GM21723 (cell line): ENCODE measurements at regions not wholly inside any gene's neighbourhood (a gene's known extent, or its start where the extent isn't known, plus 50 kb on each side); places are given as distances from the start of the nearest gene placed in this dataset.

ENCODE experiments used
- ATAC-seq: cut with Tn5 transposase; IDR thresholded peaks from one replicate; pipeline ENCODE4 v1.9.1; 2021; ENCODE audit warnings: mild to moderate bottlenecking, moderate library complexity; ENCODE audit not compliant: unreplicated experiment

DNA sequence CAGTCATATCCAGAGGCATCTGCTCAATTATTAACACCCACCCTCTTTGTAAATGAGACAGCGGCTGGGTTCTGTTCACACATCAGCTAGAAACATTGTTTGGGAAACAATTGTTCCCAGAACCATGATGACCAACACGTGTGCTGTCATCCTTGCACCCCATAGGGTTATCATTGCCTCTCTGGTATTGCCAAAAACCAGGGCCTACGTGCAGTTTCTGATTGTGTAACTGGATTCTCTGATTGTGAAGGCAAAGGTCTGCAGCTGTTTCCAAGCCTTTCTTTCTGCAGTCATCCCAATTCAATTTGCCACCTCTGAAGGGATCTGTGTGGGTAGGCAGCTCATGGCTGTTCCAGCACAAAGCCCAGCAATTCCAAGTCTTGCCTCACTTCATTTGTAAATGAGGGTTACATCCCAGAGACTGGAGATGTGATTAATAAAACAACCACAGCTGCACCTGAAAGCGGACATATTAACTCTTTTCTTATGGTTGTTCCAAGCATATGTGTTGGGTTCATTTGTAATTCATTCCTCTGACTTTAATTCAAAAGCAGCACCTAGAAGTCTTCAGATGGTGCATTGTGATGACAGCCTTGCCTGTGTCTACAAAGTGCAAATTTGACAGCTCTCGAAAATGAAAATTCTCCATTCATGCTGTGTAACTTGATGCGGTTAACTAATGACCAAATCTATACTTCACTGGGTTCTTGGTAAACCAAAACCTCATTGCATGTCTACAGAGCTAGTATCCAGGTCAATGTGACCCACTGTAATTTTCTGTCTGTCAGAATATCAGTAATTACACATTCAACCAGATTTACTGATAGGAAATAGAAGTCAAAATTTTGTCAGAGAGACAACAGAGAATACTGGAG lies 66.6 kb downstream of the YIPF5 start:
- ATAC-seq, result no peak

- no peak for ATAC-seq
Observed at GRCh38 chr5:144105371-144105770, 65.1 kb downstream of the YIPF5 start.

DNA sequence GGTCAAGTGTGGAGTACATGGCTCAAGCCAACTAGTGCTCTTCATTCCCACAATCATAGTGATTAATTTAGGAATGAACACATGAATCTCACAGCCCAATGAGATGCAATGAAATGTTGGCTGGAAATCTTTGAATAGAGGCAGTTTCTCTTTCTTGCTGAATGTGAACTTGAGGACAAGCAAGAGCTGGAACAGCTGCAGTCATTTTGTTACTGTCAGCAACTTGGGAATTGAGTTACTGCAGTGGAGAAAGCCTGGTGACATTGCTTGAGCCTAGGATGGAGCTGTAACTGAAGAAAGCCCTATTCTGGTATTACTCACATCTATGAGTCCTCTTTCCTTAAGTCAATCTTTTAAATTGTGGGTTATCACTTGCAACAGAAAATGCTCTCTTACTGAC lies 62.3 kb downstream of the YIPF5 start:
- no peak for ATAC-seq
